ENCODE measurements at regions not wholly inside any gene's neighbourhood (a gene's known extent, or its start where the extent isn't known, plus 50 kb on each side); places are given as distances from the start of the nearest gene placed in this dataset.
"Not testable (repeated sequence)": the region's sequence is repeated elsewhere in the genome, so short reads cannot be mapped to it uniquely, and the experiment has no call there.

DNA sequence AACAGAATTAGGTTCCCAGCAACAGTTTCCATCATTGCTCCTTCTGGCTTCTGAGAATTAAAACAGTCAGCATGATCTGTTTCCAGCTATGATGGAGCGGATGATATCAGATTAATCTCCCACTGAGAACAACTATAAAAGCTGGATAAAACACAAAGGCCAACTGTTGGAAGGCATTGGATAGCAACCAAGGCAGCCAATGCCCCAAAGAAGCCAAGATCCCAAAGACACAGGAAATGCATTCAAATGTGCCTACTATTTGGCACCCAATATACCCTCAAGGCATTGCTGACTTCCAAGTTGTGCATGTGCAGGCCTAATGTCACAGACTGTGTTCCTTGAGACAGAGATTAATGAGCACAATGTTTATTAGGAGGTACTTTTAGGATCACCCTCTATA, 259.3 kb downstream of the ARHGAP12 start:
- TF ChIP-seq, protein P1, sequence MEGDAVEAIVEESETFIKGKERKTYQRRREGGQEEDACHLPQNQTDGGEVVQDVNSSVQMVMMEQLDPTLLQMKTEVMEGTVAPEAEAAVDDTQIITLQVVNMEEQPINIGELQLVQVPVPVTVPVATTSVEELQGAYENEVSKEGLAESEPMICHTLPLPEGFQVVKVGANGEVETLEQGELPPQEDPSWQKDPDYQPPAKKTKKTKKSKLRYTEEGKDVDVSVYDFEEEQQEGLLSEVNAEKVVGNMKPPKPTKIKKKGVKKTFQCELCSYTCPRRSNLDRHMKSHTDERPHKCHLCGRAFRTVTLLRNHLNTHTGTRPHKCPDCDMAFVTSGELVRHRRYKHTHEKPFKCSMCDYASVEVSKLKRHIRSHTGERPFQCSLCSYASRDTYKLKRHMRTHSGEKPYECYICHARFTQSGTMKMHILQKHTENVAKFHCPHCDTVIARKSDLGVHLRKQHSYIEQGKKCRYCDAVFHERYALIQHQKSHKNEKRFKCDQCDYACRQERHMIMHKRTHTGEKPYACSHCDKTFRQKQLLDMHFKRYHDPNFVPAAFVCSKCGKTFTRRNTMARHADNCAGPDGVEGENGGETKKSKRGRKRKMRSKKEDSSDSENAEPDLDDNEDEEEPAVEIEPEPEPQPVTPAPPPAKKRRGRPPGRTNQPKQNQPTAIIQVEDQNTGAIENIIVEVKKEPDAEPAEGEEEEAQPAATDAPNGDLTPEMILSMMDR (IDR thresholded peaks at IDR 0.05; ENCODE audit: poor library complexity): no peak
- TF ChIP-seq EZH2 (IDR thresholded peaks at IDR 0.05; ENCODE audit: borderline replicate concordance): no peak
- TF ChIP-seq EZH2phosphoT487 (IDR thresholded peaks at IDR 0.05; ENCODE audit: low read depth, severe bottlenecking, unreplicated experiment): no peak
- no peaks in the 10 kb centered on the region for H3K36me3 ChIP-seq (replicated peaks; ENCODE audit: insufficient read depth, low read depth)
- H3K9me2 ChIP-seq (replicated peaks; ENCODE audit: insufficient read depth): no peaks in the 10 kb centered on the region
- no peak for DNase-seq (ENCODE audit: low spot score)
- no peak overlapping the region for H2AFZ ChIP-seq
- peaks cover 3% of the 10 kb centered on the region for H3K9me3 ChIP-seq (ENCODE audit: low read depth)
- H3K4me3 ChIP-seq: no peak overlapping the region
- H3K4me2 ChIP-seq: no peak overlapping the region
- no peaks in the 10 kb centered on the region for H3K79me2 ChIP-seq
- H3K27ac ChIP-seq: no peak overlapping the region
- H4K20me1 ChIP-seq (ENCODE audit: insufficient read depth, poor library complexity, severe bottlenecking): no peaks in the 10 kb centered on the region
- no peaks in the 10 kb centered on the region for H3K27me3 ChIP-seq
- 89% methylated on average over 1 of the region's 1 CpG for WGBS (ENCODE audit: low lambda C conversion rate, missing lambda C conversion rate)
- no peaks in the 10 kb centered on the region for H3K4me1 ChIP-seq (ENCODE audit: insufficient read depth)

DNA sequence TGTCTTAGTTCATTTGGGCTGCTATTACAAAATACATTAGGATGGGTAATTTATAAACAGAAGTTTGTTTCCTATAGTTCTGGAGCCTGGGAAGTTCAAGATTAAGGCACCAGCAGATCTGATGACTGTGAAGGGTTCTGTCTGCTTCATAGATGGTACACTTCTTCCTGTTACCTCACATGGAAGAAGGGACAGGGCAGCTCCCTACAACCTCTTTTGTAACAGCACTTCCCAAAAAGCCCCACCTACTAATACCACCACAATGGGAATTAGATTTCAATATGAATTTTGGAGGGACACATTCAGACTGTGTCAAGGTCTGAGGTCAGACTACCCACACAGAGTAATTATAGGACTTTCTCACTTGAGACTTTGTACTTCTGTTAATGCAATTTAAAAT, 260.3 kb downstream of the ARHGAP12 start:
- H3K4me2 ChIP-seq: no peak overlapping the region
- TF ChIP-seq, protein P1 (IDR thresholded peaks at IDR 0.05; ENCODE audit: poor library complexity): no peak
- no peak for TF ChIP-seq EZH2phosphoT487 (IDR thresholded peaks at IDR 0.05; ENCODE audit: low read depth, severe bottlenecking, unreplicated experiment)
- TF ChIP-seq EZH2 (IDR thresholded peaks at IDR 0.05; ENCODE audit: borderline replicate concordance): no peak

DNA sequence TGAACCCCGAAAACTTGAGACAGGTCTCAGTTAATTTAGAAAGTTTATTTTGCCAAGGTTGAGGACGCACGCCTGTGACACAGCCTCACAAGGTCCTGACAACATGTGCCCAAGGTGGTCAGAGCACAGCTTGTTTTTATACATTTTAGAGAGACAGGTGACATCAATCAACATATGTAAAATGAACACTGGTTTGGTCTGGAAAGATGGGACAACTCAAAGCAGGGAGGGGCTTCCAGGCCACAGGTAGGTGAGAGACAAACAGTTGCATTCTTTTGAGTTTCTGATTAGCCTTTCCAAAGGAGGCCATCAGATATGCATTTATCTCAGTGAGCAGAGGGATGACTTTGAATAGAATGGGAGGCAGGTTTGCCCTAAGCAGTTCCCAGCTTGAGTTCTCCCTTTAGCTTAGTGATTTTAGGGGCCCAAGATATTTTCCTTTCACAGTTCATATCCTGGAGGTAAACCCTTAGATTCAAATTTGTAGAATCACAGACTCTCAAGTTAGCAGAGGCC, 262.8 kb downstream of the ARHGAP12 start:
- H3K9me3 ChIP-seq (ENCODE audit: low read depth); H4K20me1 ChIP-seq (ENCODE audit: insufficient read depth, poor library complexity, severe bottlenecking); H3K4me2 ChIP-seq; H3K79me2 ChIP-seq; H3K4me1 ChIP-seq (ENCODE audit: insufficient read depth); H3K27me3 ChIP-seq; DNase-seq (ENCODE audit: low spot score); H3K27ac ChIP-seq; H3K36me3 ChIP-seq (replicated peaks; ENCODE audit: insufficient read depth, low read depth); H3K9me2 ChIP-seq (replicated peaks; ENCODE audit: insufficient read depth); H3K4me3 ChIP-seq; H2AFZ ChIP-seq: not testable (repeated sequence)
- 97% methylated on average over 3 of the region's 3 CpGs for WGBS (ENCODE audit: low lambda C conversion rate, missing lambda C conversion rate)

More for the DNA sequence above, 260.3 kb downstream of the ARHGAP12 start:
- H3K27ac ChIP-seq: no peak overlapping the region
- no peaks in the 10 kb centered on the region for H3K79me2 ChIP-seq
- no peaks in the 10 kb centered on the region for H3K9me2 ChIP-seq (replicated peaks; ENCODE audit: insufficient read depth)
- H3K4me1 ChIP-seq (ENCODE audit: insufficient read depth): no peaks in the 10 kb centered on the region
- H3K9me3 ChIP-seq (ENCODE audit: low read depth): peaks cover 3% of the 10 kb centered on the region
- no peak overlapping the region for H3K4me3 ChIP-seq
- DNase-seq (ENCODE audit: low spot score): no peak
- no peaks in the 10 kb centered on the region for H3K36me3 ChIP-seq (replicated peaks; ENCODE audit: insufficient read depth, low read depth)
- H4K20me1 ChIP-seq (ENCODE audit: insufficient read depth, poor library complexity, severe bottlenecking): no peaks in the 10 kb centered on the region
- no peak overlapping the region for H2AFZ ChIP-seq
- no peaks in the 10 kb centered on the region for H3K27me3 ChIP-seq

DNA sequence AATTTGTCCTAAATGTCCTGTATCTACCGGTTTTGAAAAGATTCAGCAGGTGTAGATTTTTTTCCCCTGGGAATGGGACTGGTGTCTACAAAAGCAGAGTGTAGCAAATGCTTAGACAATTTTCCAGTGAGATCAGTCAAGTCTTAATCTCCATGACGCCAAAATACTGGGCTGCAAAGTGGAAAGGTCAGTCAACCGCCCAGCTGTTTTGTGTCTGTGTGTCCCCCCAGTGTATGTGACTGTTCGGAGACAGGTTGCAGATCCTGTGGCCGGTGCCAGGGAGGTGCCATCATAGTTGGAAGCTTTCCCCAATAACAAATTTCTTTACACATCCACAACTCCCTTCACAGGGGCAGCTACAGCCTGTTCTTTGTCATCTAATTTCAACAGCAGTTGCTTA, 263.8 kb downstream of the ARHGAP12 start:
- Histone ChIP-seq H3K27me3 (no peaks in the 10 kb centered on the region), H3K9me2 (replicated peaks; ENCODE audit: insufficient read depth) (no peaks in the 10 kb centered on the region), H3K36me3 (replicated peaks; ENCODE audit: insufficient read depth, low read depth) (no peaks in the 10 kb centered on the region), H3K4me2 (no peak overlapping the region), H2AFZ (no peak overlapping the region), H3K79me2 (no peaks in the 10 kb centered on the region), H3K9me3 (ENCODE audit: low read depth) (no peaks in the 10 kb centered on the region), H3K4me1 (ENCODE audit: insufficient read depth) (peaks cover 7% of the 10 kb centered on the region), H3K27ac (no peak overlapping the region), H4K20me1 (ENCODE audit: insufficient read depth, poor library complexity, severe bottlenecking) (no peaks in the 10 kb centered on the region), H3K4me3 (no peak overlapping the region)
- WGBS (ENCODE audit: low lambda C conversion rate, missing lambda C conversion rate): 45% methylated on average over 5 of the region's 5 CpGs
- TF ChIP-seq EZH2 (IDR thresholded peaks at IDR 0.05; ENCODE audit: borderline replicate concordance) (no peak), EZH2phosphoT487 (IDR thresholded peaks at IDR 0.05; ENCODE audit: low read depth, severe bottlenecking, unreplicated experiment) (no peak)
- TF ChIP-seq, protein P1 (IDR thresholded peaks at IDR 0.05; ENCODE audit: poor library complexity): no peak
- DNase-seq (ENCODE audit: low spot score): no peak

DNA sequence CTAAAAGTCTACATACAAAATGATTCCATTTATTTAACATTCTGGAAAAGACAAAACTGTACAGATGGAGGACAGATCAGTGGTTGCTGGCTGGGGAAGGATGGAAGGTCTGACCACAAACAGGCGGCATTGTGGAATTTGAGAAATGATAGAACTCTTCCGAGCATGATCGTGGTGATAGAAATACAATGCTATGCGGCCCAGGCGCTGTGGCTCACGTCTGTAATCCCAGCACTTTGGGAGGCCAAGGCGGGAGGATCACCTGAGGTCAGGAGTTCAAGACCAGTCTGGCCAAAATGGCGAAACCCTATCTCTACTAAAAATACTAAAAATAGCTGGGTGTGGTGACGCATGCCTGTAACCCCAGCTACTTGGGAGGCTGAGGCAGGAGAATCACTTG, 264.6 kb downstream of the ARHGAP12 start:
- not testable (repeated sequence) for H3K27me3 ChIP-seq; H3K4me1 ChIP-seq (ENCODE audit: insufficient read depth); H3K9me2 ChIP-seq (replicated peaks; ENCODE audit: insufficient read depth); H3K9me3 ChIP-seq (ENCODE audit: low read depth); H4K20me1 ChIP-seq (ENCODE audit: insufficient read depth, poor library complexity, severe bottlenecking); DNase-seq (ENCODE audit: low spot score); H3K79me2 ChIP-seq; H3K27ac ChIP-seq; H2AFZ ChIP-seq; H3K4me3 ChIP-seq; H3K36me3 ChIP-seq (replicated peaks; ENCODE audit: insufficient read depth, low read depth); H3K4me2 ChIP-seq
- 88% methylated on average over 9 of the region's 9 CpGs for WGBS (ENCODE audit: low lambda C conversion rate, missing lambda C conversion rate)

All from hepatocyte (in vitro differentiated cells).